LNCaP clone FGC (cell line): ENCODE measurements at regions not wholly inside any gene's neighbourhood (a gene's known extent, or its start where the extent isn't known, plus 50 kb on each side); places are given as distances from the start of the nearest gene placed in this dataset.
"Not testable (repeated sequence)": the region's sequence is repeated elsewhere in the genome, so short reads cannot be mapped to it uniquely, and the experiment has no call there.

Experiments
- DNase-seq: peaks from one replicate; pipeline ENCODE4 v3.0.0-alpha.2; 2011; ENCODE audit warnings: low read depth
- H3K4me3 ChIP-seq: 2 replicates; pipeline ENCODE4 v1.5.1; 2011; ENCODE audit warnings: mild to moderate bottlenecking, low read depth, low read length, control low read depth
- CTCF ChIP-seq: IDR thresholded peaks from 2 replicates; pipeline ENCODE4 v1.5.1; 2012; ENCODE audit warnings: mild to moderate bottlenecking; ENCODE audit not compliant: control insufficient read depth, insufficient read depth; ENCODE audit errors: extremely low read depth

DNA sequence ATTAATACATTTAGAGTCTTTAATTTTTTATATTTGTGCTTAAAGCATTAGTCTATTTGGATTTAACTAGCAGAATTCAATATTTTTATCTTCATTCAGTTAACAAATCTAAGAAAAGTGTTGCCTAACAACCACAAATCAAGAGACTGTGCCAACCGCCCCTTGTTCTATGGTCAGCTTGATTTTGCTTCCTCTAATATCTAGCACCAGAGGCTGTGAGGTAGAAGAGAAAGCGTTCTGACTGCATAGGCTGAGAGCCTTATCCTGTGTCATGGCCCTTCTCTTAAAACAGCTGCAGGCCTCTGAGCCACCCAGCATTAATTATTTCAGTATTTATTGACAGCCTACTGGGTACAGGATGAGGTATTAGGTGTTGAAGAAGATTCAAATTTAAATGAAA is 693.0 kb upstream of the CDH6 start:
- no peak for DNase-seq
- TF ChIP-seq CTCF, result no peak

DNA sequence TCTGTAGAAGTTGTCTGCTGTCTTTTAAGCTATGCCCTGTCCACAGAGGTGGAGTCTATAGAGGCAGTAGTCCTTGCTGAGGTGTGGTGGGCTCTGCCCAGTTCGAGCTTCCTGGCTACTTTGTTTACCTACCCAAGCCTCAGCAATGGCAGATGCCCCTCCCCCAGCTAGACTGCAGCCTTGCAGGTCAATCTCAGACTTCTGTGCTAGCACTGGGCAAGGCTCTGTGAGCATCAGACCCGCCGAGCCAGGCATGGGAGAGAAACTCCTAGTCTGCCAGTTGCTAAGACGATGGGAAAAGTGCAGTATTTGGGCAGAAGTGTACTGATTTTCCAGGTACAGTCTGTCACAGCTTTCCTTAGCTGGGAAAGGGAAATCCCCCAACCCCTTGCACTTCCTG is 694.1 kb upstream of the CDH6 start:
- no peak overlapping the region for H3K4me3 ChIP-seq
- TF ChIP-seq CTCF, result no peak

More for the DNA sequence above, 693.0 kb upstream of the CDH6 start:
- H3K4me3 ChIP-seq, result no peak overlapping the region

GRCh38 chr5:30498972-30499371 is 694.5 kb upstream of the CDH6 start:
- no peak overlapping the region for H3K4me3 ChIP-seq
- peak; percentile 59 for DNase-seq
- no peak for TF ChIP-seq CTCF

More for the DNA sequence above, 694.1 kb upstream of the CDH6 start:
- DNase-seq, result no peak

GRCh38 chr5:30498509-30498908 is 695.0 kb upstream of the CDH6 start:
- not testable (repeated sequence) for H3K4me3 ChIP-seq, DNase-seq

DNA sequence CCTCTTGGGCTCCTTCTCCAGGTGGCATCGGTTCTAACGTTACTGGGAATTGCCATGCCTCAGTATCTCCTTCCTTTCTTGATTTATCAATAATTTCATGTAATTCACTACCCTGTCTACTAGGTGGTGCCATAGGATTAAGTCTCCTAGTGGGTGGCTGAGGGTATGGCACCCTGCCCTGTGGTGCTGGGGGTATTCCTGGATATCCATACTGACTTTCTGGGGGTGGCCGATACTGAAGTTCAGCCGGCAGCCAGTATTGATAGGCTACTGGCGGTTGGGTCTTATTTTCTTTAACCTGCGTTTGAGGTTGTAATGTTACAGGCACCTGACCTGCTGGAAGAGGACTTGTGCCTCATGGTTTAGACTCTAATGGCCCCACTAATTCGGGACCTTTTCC is 699.4 kb upstream of the CDH6 start:
- not testable (repeated sequence) for DNase-seq, H3K4me3 ChIP-seq

- no peak for TF ChIP-seq CTCF
- H3K4me3 ChIP-seq, result no peak overlapping the region
- DNase-seq, result no peak
These were observed 714.4 kb upstream of the CDH6 start for GRCh38 chr5:30479104-30479503.

DNA sequence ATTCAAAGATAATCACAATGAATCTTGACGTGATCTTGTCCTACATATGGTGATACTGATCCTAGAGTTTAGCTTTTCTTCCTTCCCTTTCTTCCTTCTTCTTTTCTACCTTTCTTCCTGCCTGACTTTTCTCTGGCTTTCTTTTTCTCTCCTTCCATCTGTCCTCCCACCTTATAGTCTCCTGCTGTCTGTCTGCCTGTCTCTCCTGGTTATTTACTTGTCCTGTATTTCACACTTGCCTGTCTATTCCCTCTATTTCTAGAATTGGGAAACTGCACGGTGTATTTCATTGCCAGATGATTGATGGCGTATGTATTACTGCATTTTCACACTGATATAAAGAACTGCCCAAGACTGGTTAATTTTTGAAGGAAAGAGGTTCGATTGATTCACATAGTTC is 718.1 kb upstream of the CDH6 start:
- DNase-seq, result no peak
- TF ChIP-seq CTCF, result no peak

GRCh38 chr5:30469691-30470090 is 723.8 kb upstream of the CDH6 start:
- TF ChIP-seq CTCF, result no peak
- DNase-seq, result no peak
- H3K4me3 ChIP-seq, result no peak overlapping the region

More for the DNA sequence above, 718.1 kb upstream of the CDH6 start:
- H3K4me3 ChIP-seq, result no peak overlapping the region
